AG10803 (cell line): ENCODE measurements at regions not wholly inside any gene's neighbourhood (a gene's known extent, or its start where the extent isn't known, plus 50 kb on each side); places are given as distances from the start of the nearest gene placed in this dataset.

Experiments used
- DNase-seq: peaks from one replicate; pipeline ENCODE4 v3.0.0; 2010; ENCODE audit warnings: low read depth
- H3K4me3 ChIP-seq: 2 replicates; pipeline ENCODE4 v1.5.1; 2011; ENCODE audit warnings: mild to moderate bottlenecking, low read length, control low read depth
- CTCF ChIP-seq: conservative IDR thresholded peaks from 2 replicates; pipeline ENCODE4 v1.5.1; 2011; ENCODE audit warnings: mild to moderate bottlenecking, low read length, control low read depth, inconsistent platforms

GRCh38 chr12:115194448-115194847 is 510.5 kb upstream of the TBX3 start:
- no peak for TF ChIP-seq CTCF
- H3K4me3 ChIP-seq: no peak overlapping the region
- DNase-seq: no peak

- DNase-seq: peak; percentile 58
- no peak for TF ChIP-seq CTCF
- H3K4me3 ChIP-seq: no peak overlapping the region
Measured at GRCh38 chr12:115191342-115191741, 507.4 kb upstream of the TBX3 start.

- H3K4me3 ChIP-seq: peak overlapping the region; percentile 18; the same call in 1 of the 2 replicates
- peak; percentile 86 for DNase-seq
- TF ChIP-seq CTCF: no peak
Measured at GRCh38 chr12:115190010-115190770, 506.2 kb upstream of the TBX3 start.

GRCh38 chr12:115185506-115185905 is 501.5 kb upstream of the TBX3 start:
- DNase-seq: peak; percentile 42
- no peak overlapping the region for H3K4me3 ChIP-seq
- TF ChIP-seq CTCF: no peak

- no peak for DNase-seq
- no peak for TF ChIP-seq CTCF
Measured at GRCh38 chr12:115183752-115184151, 499.8 kb upstream of the TBX3 start.

GRCh38 chr12:115177899-115178298 is 493.9 kb upstream of the TBX3 start:
- DNase-seq: no peak
- TF ChIP-seq CTCF: no peak
- no peak overlapping the region for H3K4me3 ChIP-seq

More at GRCh38 chr12:115183752-115184151, 499.8 kb upstream of the TBX3 start:
- H3K4me3 ChIP-seq: no peak overlapping the region

GRCh38 chr12:115176741-115177400 is 492.9 kb upstream of the TBX3 start:
- no peak overlapping the region for H3K4me3 ChIP-seq
- TF ChIP-seq CTCF: no peak
- no peak for DNase-seq
